WTC11 (cell line): ENCODE measurements at regions not wholly inside any gene's neighbourhood (a gene's known extent, or its start where the extent isn't known, plus 50 kb on each side); places are given as distances from the start of the nearest gene placed in this dataset.
A peak's percentile ranks its signal among the peaks of the same experiment; 100 is the strongest.

Experiments used
- ATAC-seq: fragments of 200-7000 bp; cut with Tn5 transposase; 2 replicates; pipeline ENCODE4 v1.10.0; 2021; ENCODE audit warnings: mild to moderate bottlenecking, moderate library complexity
- CTCF ChIA-PET: fragments of 300-600 bp; sonication (Branson Sonifier 250); formaldehyde crosslinking; loops from one replicate; lab custom pipeline; 2021; ENCODE audit warnings: antibody characterized with exemption; lab: Charles Lee
- POLR2A ChIA-PET: fragments of 350-600 bp; sonication (Branson Sonifier 250); formaldehyde crosslinking; loops from one replicate; lab custom pipeline; 2021; ENCODE audit warnings: antibody characterized with exemption; lab: Charles Lee
- DNase-seq: peaks from one replicate; pipeline ENCODE4 v3.0.0; 2021; ENCODE audit warnings: low spot score
- H3K27ac Mint-ChIP-seq: 2 replicates; pipeline ENCODE4 v1.8.0; 2021; ENCODE audit warnings: mixed read lengths
- H3K27me3 Mint-ChIP-seq: 2 replicates; pipeline ENCODE4 v1.8.0; 2021; ENCODE audit warnings: low read depth, mild to moderate bottlenecking, moderate library complexity, mixed read lengths
- H3K36me3 Mint-ChIP-seq: 2 replicates; pipeline ENCODE4 v1.8.0; 2021; ENCODE audit warnings: mixed read lengths
- H3K4me1 Mint-ChIP-seq: 2 replicates; pipeline ENCODE4 v1.8.0; 2022; ENCODE audit warnings: mixed read lengths
- H3K4me3 Mint-ChIP-seq: 2 replicates; pipeline ENCODE4 v1.8.0; 2021; ENCODE audit warnings: mild to moderate bottlenecking, moderate library complexity, mixed read lengths
- H3K9me3 Mint-ChIP-seq: 2 replicates; pipeline ENCODE4 v1.8.0; 2021; ENCODE audit warnings: mixed read lengths
- FOXK1 ChIP-seq: sonication (generic); formaldehyde crosslinking; IDR thresholded peaks from 2 replicates; pipeline ENCODE4 v1.8.0; 2022; ENCODE audit warnings: mild to moderate bottlenecking, moderate library complexity, missing genetic modification reagents
- GABPB1 ChIP-seq: sonication (generic); formaldehyde crosslinking; IDR thresholded peaks from 2 replicates; pipeline ENCODE4 v1.8.1; 2023; ENCODE audit warnings: mild to moderate bottlenecking, missing genetic modification reagents
- GTF2I ChIP-seq: fragments of 250-450 bp; sonication (Bioruptor Pico); conservative IDR thresholded peaks from 2 replicates; pipeline ENCODE4 v1.4.0; 2021; ENCODE audit warnings: mild to moderate bottlenecking
- MXD4 ChIP-seq: fragments of 250-450 bp; sonication (Bioruptor Pico); IDR thresholded peaks from 2 replicates; pipeline ENCODE4 v1.8.0; 2021; ENCODE audit warnings: mild to moderate bottlenecking, moderate library complexity, borderline replicate concordance
- MYBL2 ChIP-seq: sonication (generic); formaldehyde crosslinking; IDR thresholded peaks from 2 replicates; pipeline ENCODE4 v1.8.1; 2023; ENCODE audit warnings: mild to moderate bottlenecking, moderate library complexity, missing genetic modification reagents
- NFE2L1 ChIP-seq: sonication (generic); formaldehyde crosslinking; IDR thresholded peaks from 2 replicates; pipeline ENCODE4 v1.8.1; 2023; ENCODE audit warnings: missing genetic modification reagents
- OVOL2 ChIP-seq: fragments of 250-450 bp; sonication (Bioruptor Pico); IDR thresholded peaks from 2 replicates; pipeline ENCODE4 v1.9.0; 2021; ENCODE audit warnings: mild to moderate bottlenecking, borderline replicate concordance
- RORB ChIP-seq: fragments of 250-450 bp; sonication (Bioruptor Pico); IDR thresholded peaks from 2 replicates; pipeline ENCODE4 v1.9.0; 2021; ENCODE audit warnings: mild to moderate bottlenecking
- SMAD3 ChIP-seq: sonication (generic); formaldehyde crosslinking; IDR thresholded peaks from 2 replicates; pipeline ENCODE4 v1.8.0; 2022; ENCODE audit warnings: missing genetic modification reagents, mild to moderate bottlenecking, borderline replicate concordance
- TP53 ChIP-seq: sonication (generic); formaldehyde crosslinking; IDR thresholded peaks from 2 replicates; pipeline ENCODE4 v1.8.1; 2023; ENCODE audit warnings: mild to moderate bottlenecking, missing genetic modification reagents
- ZNF263 ChIP-seq: sonication (generic); formaldehyde crosslinking; IDR thresholded peaks from 2 replicates; pipeline ENCODE4 v1.8.1; 2022; ENCODE audit warnings: low read depth, mild to moderate bottlenecking, moderate library complexity, missing genetic modification reagents
- ZNF423 ChIP-seq: fragments of 250-450 bp; sonication (Bioruptor Pico); IDR thresholded peaks from 2 replicates; pipeline ENCODE4 v2.1.2; 2022; ENCODE audit warnings: mild to moderate bottlenecking, moderate library complexity
- TF ChIP-seq, protein P1 (sequence below): sonication (generic); formaldehyde crosslinking; IDR thresholded peaks from 2 replicates; pipeline ENCODE4 v1.8.1; 2023; ENCODE audit warnings: mild to moderate bottlenecking, missing genetic modification reagents, borderline replicate concordance
- TF ChIP-seq, protein P2 (sequence below): sonication (generic); formaldehyde crosslinking; IDR thresholded peaks from 2 replicates; pipeline ENCODE4 v1.8.0; 2023; ENCODE audit warnings: missing genetic modification reagents
- TF ChIP-seq, protein P3 (sequence below): fragments of 250-450 bp; sonication (Bioruptor Pico); conservative IDR thresholded peaks from 2 replicates; pipeline ENCODE4 v1.9.0; 2021; ENCODE audit warnings: mild to moderate bottlenecking
- TF ChIP-seq, protein P4 (sequence below): sonication (generic); formaldehyde crosslinking; IDR thresholded peaks from 2 replicates; pipeline ENCODE4 v1.8.1; 2023; ENCODE audit warnings: mild to moderate bottlenecking, missing genetic modification reagents, moderate library complexity
- TF ChIP-seq, protein P5 (sequence below): sonication (generic); formaldehyde crosslinking; IDR thresholded peaks from 2 replicates; pipeline ENCODE4 v1.8.1; 2022; ENCODE audit warnings: mild to moderate bottlenecking, missing genetic modification reagents, moderate library complexity, borderline replicate concordance

DNA sequence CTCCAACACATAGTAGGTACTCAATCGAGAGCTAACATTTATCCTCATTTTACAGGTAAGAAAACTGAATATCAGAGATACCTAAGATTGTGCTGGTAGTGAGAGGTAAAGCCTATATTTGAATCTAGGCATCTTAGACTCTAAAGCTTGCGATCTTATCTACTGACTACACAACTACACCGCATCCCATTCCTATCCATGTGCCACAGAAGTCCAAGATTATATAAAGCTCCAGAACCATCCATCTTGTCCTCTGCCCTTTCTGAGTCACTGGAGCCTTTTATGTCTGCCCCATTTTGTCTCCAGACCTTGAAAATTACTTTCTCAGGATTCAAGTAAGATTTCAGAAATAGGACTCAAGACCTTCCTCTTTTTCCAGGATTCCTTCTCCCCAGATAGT is 84.4 kb downstream of the OR5AK2 start (continued):
- TF ChIP-seq, protein P1, sequence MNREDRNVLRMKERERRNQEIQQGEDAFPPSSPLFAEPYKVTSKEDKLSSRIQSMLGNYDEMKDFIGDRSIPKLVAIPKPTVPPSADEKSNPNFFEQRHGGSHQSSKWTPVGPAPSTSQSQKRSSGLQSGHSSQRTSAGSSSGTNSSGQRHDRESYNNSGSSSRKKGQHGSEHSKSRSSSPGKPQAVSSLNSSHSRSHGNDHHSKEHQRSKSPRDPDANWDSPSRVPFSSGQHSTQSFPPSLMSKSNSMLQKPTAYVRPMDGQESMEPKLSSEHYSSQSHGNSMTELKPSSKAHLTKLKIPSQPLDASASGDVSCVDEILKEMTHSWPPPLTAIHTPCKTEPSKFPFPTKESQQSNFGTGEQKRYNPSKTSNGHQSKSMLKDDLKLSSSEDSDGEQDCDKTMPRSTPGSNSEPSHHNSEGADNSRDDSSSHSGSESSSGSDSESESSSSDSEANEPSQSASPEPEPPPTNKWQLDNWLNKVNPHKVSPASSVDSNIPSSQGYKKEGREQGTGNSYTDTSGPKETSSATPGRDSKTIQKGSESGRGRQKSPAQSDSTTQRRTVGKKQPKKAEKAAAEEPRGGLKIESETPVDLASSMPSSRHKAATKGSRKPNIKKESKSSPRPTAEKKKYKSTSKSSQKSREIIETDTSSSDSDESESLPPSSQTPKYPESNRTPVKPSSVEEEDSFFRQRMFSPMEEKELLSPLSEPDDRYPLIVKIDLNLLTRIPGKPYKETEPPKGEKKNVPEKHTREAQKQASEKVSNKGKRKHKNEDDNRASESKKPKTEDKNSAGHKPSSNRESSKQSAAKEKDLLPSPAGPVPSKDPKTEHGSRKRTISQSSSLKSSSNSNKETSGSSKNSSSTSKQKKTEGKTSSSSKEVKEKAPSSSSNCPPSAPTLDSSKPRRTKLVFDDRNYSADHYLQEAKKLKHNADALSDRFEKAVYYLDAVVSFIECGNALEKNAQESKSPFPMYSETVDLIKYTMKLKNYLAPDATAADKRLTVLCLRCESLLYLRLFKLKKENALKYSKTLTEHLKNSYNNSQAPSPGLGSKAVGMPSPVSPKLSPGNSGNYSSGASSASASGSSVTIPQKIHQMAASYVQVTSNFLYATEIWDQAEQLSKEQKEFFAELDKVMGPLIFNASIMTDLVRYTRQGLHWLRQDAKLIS (CRISPR knock-in tag) = no peak
- TF ChIP-seq, protein P2, sequence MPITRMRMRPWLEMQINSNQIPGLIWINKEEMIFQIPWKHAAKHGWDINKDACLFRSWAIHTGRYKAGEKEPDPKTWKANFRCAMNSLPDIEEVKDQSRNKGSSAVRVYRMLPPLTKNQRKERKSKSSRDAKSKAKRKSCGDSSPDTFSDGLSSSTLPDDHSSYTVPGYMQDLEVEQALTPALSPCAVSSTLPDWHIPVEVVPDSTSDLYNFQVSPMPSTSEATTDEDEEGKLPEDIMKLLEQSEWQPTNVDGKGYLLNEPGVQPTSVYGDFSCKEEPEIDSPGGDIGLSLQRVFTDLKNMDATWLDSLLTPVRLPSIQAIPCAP (CRISPR knock-in tag) = no peak
- no peak for TF ChIP-seq GABPB1 (CRISPR knock-in tag)
- TF ChIP-seq TP53 (CRISPR knock-in tag) = no peak
- TF ChIP-seq FOXK1 (CRISPR knock-in tag) = no peak
- no peak for TF ChIP-seq NFE2L1 (CRISPR knock-in tag)
- no peak for TF ChIP-seq GTF2I
- no peak for TF ChIP-seq RORB (CRISPR knock-in tag)

DNA sequence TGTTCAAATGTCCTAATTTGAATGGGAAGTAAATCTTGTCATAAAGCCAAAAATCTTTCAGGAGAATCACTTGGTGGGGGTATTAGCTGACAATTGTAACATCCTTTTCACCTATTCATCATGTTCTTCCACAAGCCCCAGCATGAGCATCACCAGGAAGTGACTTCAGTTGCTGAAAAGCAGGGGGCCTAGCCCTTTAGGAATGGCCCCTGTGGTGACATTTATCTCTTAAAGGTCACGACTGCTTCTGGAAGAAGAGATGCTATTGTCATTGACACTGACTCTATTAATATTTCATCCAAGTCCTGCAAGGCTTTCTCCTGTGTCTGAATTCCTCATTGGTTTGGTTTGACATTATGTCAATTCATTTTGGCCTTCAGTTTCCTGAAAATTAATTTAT is 92.6 kb downstream of the OR5AK2 start:
- Mint-ChIP-seq H3K9me3 (peaks cover 16% of the 10 kb centered on the region), H3K27ac (no peak overlapping the region), H3K36me3 (no peaks in the 10 kb centered on the region), H3K4me1 (peaks cover 9% of the 10 kb centered on the region), H3K27me3 (no peaks in the 10 kb centered on the region; the same call in 1 of the 2 replicates), H3K4me3 (no peak overlapping the region)
- POLR2A ChIA-PET = no interaction called here
- ATAC-seq (no peak), DNase-seq (no peak)
- TF ChIP-seq, protein P3, sequence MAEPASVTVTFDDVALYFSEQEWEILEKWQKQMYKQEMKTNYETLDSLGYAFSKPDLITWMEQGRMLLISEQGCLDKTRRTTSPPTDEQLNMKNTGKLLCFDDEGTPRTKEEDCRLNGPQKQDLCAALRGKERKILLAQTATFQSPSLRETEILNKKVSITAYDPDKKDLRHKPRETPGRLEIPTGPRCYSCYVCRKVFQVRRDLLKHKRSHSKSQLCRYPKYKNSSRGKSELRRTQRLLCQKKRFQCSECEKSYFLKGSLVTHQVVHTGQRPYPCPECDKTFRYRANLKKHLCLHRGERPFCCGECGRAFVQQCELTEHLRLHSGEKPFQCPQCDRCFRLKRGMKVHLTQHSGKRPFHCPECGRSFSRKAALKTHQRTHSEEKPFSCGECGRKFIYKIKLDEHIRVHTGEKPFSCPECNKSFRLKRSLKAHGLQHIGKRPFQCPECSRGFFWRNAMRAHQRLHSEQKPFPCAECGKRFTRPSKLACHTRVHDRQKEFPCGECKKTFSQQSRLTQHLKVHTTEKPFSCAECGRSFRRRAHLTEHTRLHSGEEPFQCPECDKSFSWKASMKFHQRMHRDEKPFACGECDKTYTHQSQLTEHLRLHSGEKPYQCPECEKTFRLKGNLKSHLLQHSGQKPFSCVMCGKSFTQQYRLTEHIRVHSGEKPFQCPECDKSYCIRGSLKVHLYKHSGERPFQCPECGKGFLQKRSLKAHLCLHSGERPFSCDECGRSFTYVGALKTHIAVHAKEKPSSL (CRISPR knock-in tag) = no peak
- peak; percentile 13; the same call in 1 of the 2 replicates for TF ChIP-seq ZNF423 (CRISPR knock-in tag)
- CTCF ChIA-PET = no interaction called here

DNA sequence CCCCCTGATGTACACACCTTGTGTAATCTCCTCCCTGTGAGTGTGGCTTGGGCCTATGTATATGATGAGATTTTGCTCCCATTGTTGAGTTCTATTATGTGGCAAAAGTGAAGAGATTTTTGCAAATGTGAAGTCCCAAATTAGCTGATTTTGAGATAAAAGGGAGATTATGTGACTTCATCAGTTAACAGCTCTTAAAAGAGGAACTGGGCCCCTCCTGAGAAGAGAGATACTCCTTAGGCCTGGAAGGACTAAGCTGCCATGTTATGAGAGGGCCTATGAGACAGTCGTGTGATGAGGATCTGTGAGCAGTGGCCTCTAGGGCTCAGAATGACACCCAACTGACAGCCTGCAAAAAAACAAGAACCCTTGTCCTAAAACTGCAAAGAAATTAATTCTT is 93.4 kb downstream of the OR5AK2 start:
- H3K27ac Mint-ChIP-seq = no peak overlapping the region
- CTCF ChIA-PET = interaction anchor here (2.0 kb wide), 1 partner anchor 167 kb away, joined by 7 read pairs; no protein-coding TSS in a partner anchor

More for the DNA sequence above, 93.4 kb downstream of the OR5AK2 start:
- no peaks in the 10 kb centered on the region for H3K36me3 Mint-ChIP-seq
- ATAC-seq (no peak), DNase-seq (no peak)
- no peaks in the 10 kb centered on the region; the same call in 1 of the 2 replicates for H3K27me3 Mint-ChIP-seq
- POLR2A ChIA-PET = no interaction called here
- no peak overlapping the region for H3K4me3 Mint-ChIP-seq
- peaks cover 16% of the 10 kb centered on the region for H3K9me3 Mint-ChIP-seq
- H3K4me1 Mint-ChIP-seq = peaks cover 9% of the 10 kb centered on the region
- TF ChIP-seq MXD4 (CRISPR knock-in tag) (no peak), OVOL2 (no peak), ZNF263 (CRISPR knock-in tag) (no peak), MYBL2 (CRISPR knock-in tag) (no peak), NFE2L1 (CRISPR knock-in tag) (no peak), SMAD3 (no peak)
- TF ChIP-seq, protein P4, sequence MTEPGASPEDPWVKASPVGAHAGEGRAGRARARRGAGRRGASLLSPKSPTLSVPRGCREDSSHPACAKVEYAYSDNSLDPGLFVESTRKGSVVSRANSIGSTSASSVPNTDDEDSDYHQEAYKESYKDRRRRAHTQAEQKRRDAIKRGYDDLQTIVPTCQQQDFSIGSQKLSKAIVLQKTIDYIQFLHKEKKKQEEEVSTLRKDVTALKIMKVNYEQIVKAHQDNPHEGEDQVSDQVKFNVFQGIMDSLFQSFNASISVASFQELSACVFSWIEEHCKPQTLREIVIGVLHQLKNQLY = no peak
- TF ChIP-seq, protein P5, sequence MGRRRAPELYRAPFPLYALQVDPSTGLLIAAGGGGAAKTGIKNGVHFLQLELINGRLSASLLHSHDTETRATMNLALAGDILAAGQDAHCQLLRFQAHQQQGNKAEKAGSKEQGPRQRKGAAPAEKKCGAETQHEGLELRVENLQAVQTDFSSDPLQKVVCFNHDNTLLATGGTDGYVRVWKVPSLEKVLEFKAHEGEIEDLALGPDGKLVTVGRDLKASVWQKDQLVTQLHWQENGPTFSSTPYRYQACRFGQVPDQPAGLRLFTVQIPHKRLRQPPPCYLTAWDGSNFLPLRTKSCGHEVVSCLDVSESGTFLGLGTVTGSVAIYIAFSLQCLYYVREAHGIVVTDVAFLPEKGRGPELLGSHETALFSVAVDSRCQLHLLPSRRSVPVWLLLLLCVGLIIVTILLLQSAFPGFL (CRISPR knock-in tag) = no peak
